CD4-positive, alpha-beta T cell (primary cell): ENCODE measurements at regions not wholly inside any gene's neighbourhood (a gene's known extent, or its start where the extent isn't known, plus 50 kb on each side); places are given as distances from the start of the nearest gene placed in this dataset.

Experiments used
- ATAC-seq: fragments of 200-7000 bp; cut with Tn5 transposase; one replicate; pipeline ENCODE4 v1.10.0; 2022; ENCODE audit warnings: mild to moderate bottlenecking; ENCODE audit not compliant: poor library complexity
- CTCF ChIA-PET: fragments of 350-600 bp; sonication (Branson Sonifier 250); formaldehyde crosslinking; loops from one replicate; lab custom pipeline; 2021; ENCODE audit warnings: antibody characterized with exemption, inconsistent platforms; lab: Charles Lee
- POLR2A ChIA-PET: fragments of 350-600 bp; sonication (Branson Sonifier 250); formaldehyde crosslinking; loops from one replicate; lab custom pipeline; 2021; ENCODE audit warnings: antibody characterized with exemption, inconsistent platforms; lab: Charles Lee
- DNase-seq, 14 experiments: peaks; one replicate each; pipeline ENCODE4 v3.0.0-alpha.2; 2013 to 2020; ENCODE audit warnings: mixed read lengths in 2 of 14
- H3K27ac ChIP-seq, 2 donors: one replicate each; pipeline versions ENCODE4 v1.5.1 to v1.7.0; 2013; ENCODE audit warnings: low read length in 2 of 2, low read depth in 1 of 2, mild to moderate bottlenecking in 1 of 2
- H3K27me3 ChIP-seq, 2 experiments: 1 replicate in 1 of 2; 2 replicates in 1 of 2; pipeline versions ENCODE4 v1.6.1 to v1.7.0; 2013; ENCODE audit warnings: low read length in 2 of 2, control low read depth in 1 of 2, mild to moderate bottlenecking in 1 of 2, moderate library complexity in 1 of 2; ENCODE audit not compliant: insufficient read depth in 2 of 2, control insufficient read depth in 1 of 2
- H3K36me3 ChIP-seq: one replicate; pipeline ENCODE4 v1.6.1; 2013; ENCODE audit warnings: low read length, control low read depth; ENCODE audit not compliant: insufficient read depth
- H3K4me1 ChIP-seq: one replicate; pipeline ENCODE4 v1.6.1; 2013; ENCODE audit warnings: low read length, control low read depth; ENCODE audit not compliant: insufficient read depth
- H3K4me3 ChIP-seq: one replicate; pipeline ENCODE4 v1.5.1; 2013; ENCODE audit warnings: mild to moderate bottlenecking, low read length, moderate library complexity
- H3K9me3 ChIP-seq, 2 experiments: 1 replicate in 1 of 2; 2 replicates in 1 of 2; pipeline versions ENCODE4 v1.6.1 to v1.7.0; 2013; ENCODE audit warnings: low read length in 2 of 2, mild to moderate bottlenecking in 2 of 2, control low read depth in 1 of 2, moderate library complexity in 1 of 2; ENCODE audit not compliant: control insufficient read depth in 1 of 2, insufficient read depth in 1 of 2
- H3K27ac Mint-ChIP-seq: one replicate; pipeline ENCODE4 v1.8.0; 2020; ENCODE audit warnings: mixed read lengths
- H3K27me3 Mint-ChIP-seq: one replicate; pipeline ENCODE4 v1.8.0; 2021; ENCODE audit warnings: mixed read lengths
- H3K36me3 Mint-ChIP-seq: one replicate; pipeline ENCODE4 v1.8.0; 2021; ENCODE audit warnings: low read depth, mixed read lengths
- H3K4me1 Mint-ChIP-seq: one replicate; pipeline ENCODE4 v1.8.0; 2021; ENCODE audit warnings: low read depth, mixed read lengths
- H3K4me3 Mint-ChIP-seq: one replicate; pipeline ENCODE4 v1.8.0; 2020; ENCODE audit warnings: mild to moderate bottlenecking, mixed read lengths
- H3K9me3 Mint-ChIP-seq: one replicate; pipeline ENCODE4 v1.8.0; 2020; ENCODE audit warnings: mixed read lengths
- intact Hi-C, 2 experiments: fragments of 100-400 bp; cut with DNase I in 1 of 2; cut with micrococcal nuclease in 1 of 2; formaldehyde crosslinking; loops; one replicate each; pipeline versions ENCODE4 v1.15.1 to v1.9.0; 2023 to 2025; cut with DNase I, micrococcal nuclease
- TF ChIP-seq, protein P1 (sequence below): fragments of 200-600 bp; IDR thresholded peaks from one replicate; pipeline ENCODE4 v1.8.0; 2022; ENCODE audit warnings: antibody characterized with exemption, mild to moderate bottlenecking

GRCh38 chr4:137611998-137612700 is 79.9 kb upstream of the PCDH18 start:
- Mint-ChIP-seq H3K27ac (no peak overlapping the region), H3K27me3 (no peaks in the 10 kb centered on the region), H3K36me3 (no peaks in the 10 kb centered on the region), H3K4me1 (no peaks in the 10 kb centered on the region), H3K4me3 (no peak overlapping the region), H3K9me3 (peaks cover 4% of the 10 kb centered on the region)
- no peaks in the 10 kb centered on the region for H3K4me1 ChIP-seq
- intact Hi-C loops = no loop called here
- no peak overlapping the region for H3K27ac ChIP-seq
- H3K36me3 ChIP-seq = no peaks in the 10 kb centered on the region
- TF ChIP-seq, protein P1, sequence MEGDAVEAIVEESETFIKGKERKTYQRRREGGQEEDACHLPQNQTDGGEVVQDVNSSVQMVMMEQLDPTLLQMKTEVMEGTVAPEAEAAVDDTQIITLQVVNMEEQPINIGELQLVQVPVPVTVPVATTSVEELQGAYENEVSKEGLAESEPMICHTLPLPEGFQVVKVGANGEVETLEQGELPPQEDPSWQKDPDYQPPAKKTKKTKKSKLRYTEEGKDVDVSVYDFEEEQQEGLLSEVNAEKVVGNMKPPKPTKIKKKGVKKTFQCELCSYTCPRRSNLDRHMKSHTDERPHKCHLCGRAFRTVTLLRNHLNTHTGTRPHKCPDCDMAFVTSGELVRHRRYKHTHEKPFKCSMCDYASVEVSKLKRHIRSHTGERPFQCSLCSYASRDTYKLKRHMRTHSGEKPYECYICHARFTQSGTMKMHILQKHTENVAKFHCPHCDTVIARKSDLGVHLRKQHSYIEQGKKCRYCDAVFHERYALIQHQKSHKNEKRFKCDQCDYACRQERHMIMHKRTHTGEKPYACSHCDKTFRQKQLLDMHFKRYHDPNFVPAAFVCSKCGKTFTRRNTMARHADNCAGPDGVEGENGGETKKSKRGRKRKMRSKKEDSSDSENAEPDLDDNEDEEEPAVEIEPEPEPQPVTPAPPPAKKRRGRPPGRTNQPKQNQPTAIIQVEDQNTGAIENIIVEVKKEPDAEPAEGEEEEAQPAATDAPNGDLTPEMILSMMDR = no peak
- H3K27me3 ChIP-seq = no peaks in the 10 kb centered on the region
- CTCF ChIA-PET = no interaction called here
- no peak for ATAC-seq
- POLR2A ChIA-PET = no interaction called here
- no peaks in the 10 kb centered on the region for H3K9me3 ChIP-seq
- DNase-seq = no peak
- no peak overlapping the region for H3K4me3 ChIP-seq

DNA sequence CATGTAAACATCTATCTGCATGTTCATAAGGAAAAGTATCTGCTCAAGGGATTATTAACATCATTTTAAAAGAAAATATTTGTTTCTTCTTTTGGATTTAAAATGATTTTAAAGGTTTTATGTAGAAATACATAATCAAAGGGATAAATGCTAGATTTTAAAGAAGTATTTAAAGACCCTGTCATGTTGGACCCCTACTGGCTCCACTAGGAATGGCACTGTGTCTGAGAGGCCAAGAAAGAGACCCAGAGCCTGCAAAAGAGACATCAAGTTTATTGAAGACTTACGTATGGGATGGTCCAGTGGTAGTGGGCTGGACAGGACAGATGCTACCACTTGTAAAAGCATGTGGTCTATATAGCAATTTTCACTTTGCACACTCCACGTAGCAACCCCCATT is 78.7 kb upstream of the PCDH18 start:
- DNase-seq (no peak), ATAC-seq (no peak)
- no peak overlapping the region for H3K27ac ChIP-seq
- H3K36me3 Mint-ChIP-seq = no peaks in the 10 kb centered on the region
- no peaks in the 10 kb centered on the region for H3K4me1 Mint-ChIP-seq
- no peaks in the 10 kb centered on the region for H3K9me3 ChIP-seq
- intact Hi-C loops = no loop called here
- no peaks in the 10 kb centered on the region for H3K27me3 Mint-ChIP-seq
- ChIA-PET POLR2A (no interaction called here), CTCF (no interaction called here)
- no peaks in the 10 kb centered on the region for H3K36me3 ChIP-seq
- TF ChIP-seq, protein P1 = no peak
- H3K4me1 ChIP-seq = no peaks in the 10 kb centered on the region
- no peaks in the 10 kb centered on the region for H3K27me3 ChIP-seq
- H3K9me3 Mint-ChIP-seq = peaks cover 3% of the 10 kb centered on the region
- no peak overlapping the region for H3K27ac Mint-ChIP-seq
- H3K4me3 Mint-ChIP-seq = no peak overlapping the region
- no peak overlapping the region for H3K4me3 ChIP-seq

GRCh38 chr4:137609718-137610430 is 77.6 kb upstream of the PCDH18 start:
- H3K4me1 Mint-ChIP-seq = no peaks in the 10 kb centered on the region
- Histone ChIP-seq H3K27me3 (no peaks in the 10 kb centered on the region), H3K36me3 (no peaks in the 10 kb centered on the region), H3K9me3 (peaks cover 0 to 4% of the 10 kb centered on the region in 2 experiments), H3K4me3 (no peak overlapping the region), H3K4me1 (no peaks in the 10 kb centered on the region), H3K27ac (no peak overlapping the region)
- TF ChIP-seq, protein P1 = no peak
- no peaks in the 10 kb centered on the region for H3K36me3 Mint-ChIP-seq
- POLR2A ChIA-PET = no interaction called here
- DNase-seq (no peak), ATAC-seq (no peak)
- no peak overlapping the region for H3K4me3 Mint-ChIP-seq
- H3K27me3 Mint-ChIP-seq = no peaks in the 10 kb centered on the region
- H3K27ac Mint-ChIP-seq = no peak overlapping the region
- intact Hi-C loops = no loop called here
- CTCF ChIA-PET = no interaction called here
- H3K9me3 Mint-ChIP-seq = peaks cover 2% of the 10 kb centered on the region
